ENCODE measurements at regions not wholly inside any gene's neighbourhood (a gene's known extent, or its start where the extent isn't known, plus 50 kb on each side); places are given as distances from the start of the nearest gene placed in this dataset.

GRCh38 chr5:2188661-2189060 is 305.9 kb upstream of the IRX4 start (continued):
- TF ChIP-seq CTCF (IDR thresholded peaks at IDR 0.05; ENCODE audit: control extremely low read depth in 1 of 3, insufficient read depth in 1 of 3, low read depth in 1 of 3, low read length in 3 of 3), result no peak

Measured in H1 (cell line).